Keratinocyte (primary cell): ENCODE measurements at regions not wholly inside any gene's neighbourhood (a gene's known extent, or its start where the extent isn't known, plus 50 kb on each side); places are given as distances from the start of the nearest gene placed in this dataset.

ENCODE experiments used
- DNase-seq: peaks from one replicate; pipeline ENCODE4 v3.0.0-alpha.2; 2011; ENCODE audit warnings: low read depth, missing footprints, low spot score
- FAIRE-seq: peaks from 2 replicates; lab custom pipeline; 2011; peaks lifted over from hg19 to GRCh38; lab: Jason Lieb, UNC
- H2AFZ ChIP-seq: 2 replicates; pipeline ENCODE4 v1.6.0; 2012; ENCODE audit warnings: low read length, control low read depth, inconsistent platforms; ENCODE audit not compliant: control insufficient read depth
- H3K27ac ChIP-seq: 2 replicates; pipeline ENCODE4 v1.5.1; 2011; ENCODE audit warnings: low read length; ENCODE audit not compliant: control insufficient read depth, insufficient read depth
- H3K27me3 ChIP-seq: 3 replicates; pipeline ENCODE4 v1.6.0; 2011; ENCODE audit warnings: low read length; ENCODE audit not compliant: control insufficient read depth, insufficient read depth; ENCODE audit errors: extremely low read depth
- H3K36me3 ChIP-seq, 2 experiments: 2 replicates in 1 of 2; 3 replicates in 1 of 2; pipeline ENCODE4 v1.5.1; 2011; ENCODE audit warnings: low read length in 2 of 2, mild to moderate bottlenecking in 1 of 2; ENCODE audit not compliant: control insufficient read depth in 2 of 2, insufficient read depth in 2 of 2; ENCODE audit errors: extremely low read depth in 1 of 2
- H3K4me1 ChIP-seq: 3 replicates; pipeline ENCODE4 v1.5.1; 2011; ENCODE audit warnings: low read length; ENCODE audit not compliant: control insufficient read depth, insufficient read depth; ENCODE audit errors: extremely low read depth
- H3K4me2 ChIP-seq: 3 replicates; pipeline ENCODE4 v1.6.0; 2011; ENCODE audit warnings: low read depth, low read length; ENCODE audit not compliant: control insufficient read depth, insufficient read depth; ENCODE audit errors: extremely low read depth
- H3K4me3 ChIP-seq, 3 experiments: fragments of 200-600 bp in 1 of 3; sonication (generic) in 1 of 3; 2 replicates in 2 of 3; 3 replicates in 1 of 3; pipeline ENCODE4 v1.5.1; 2011 to 2016; ENCODE audit warnings: low read length in 3 of 3, mild to moderate bottlenecking in 3 of 3, control low read depth in 2 of 3, inconsistent platforms in 1 of 3, low read depth in 1 of 3, mixed read lengths in 1 of 3, mixed run types in 1 of 3, moderate library complexity in 1 of 3; ENCODE audit not compliant: control insufficient read depth in 2 of 3, insufficient read depth in 2 of 3; ENCODE audit errors: extremely low read depth in 1 of 3
- H3K79me2 ChIP-seq: 2 replicates; pipeline ENCODE4 v1.6.0; 2012; ENCODE audit warnings: low read length; ENCODE audit not compliant: control insufficient read depth, insufficient read depth
- H3K9ac ChIP-seq: 3 replicates; pipeline ENCODE4 v1.6.0; 2011; ENCODE audit warnings: low read length; ENCODE audit not compliant: control insufficient read depth, insufficient read depth; ENCODE audit errors: extremely low read depth
- H3K9me1 ChIP-seq: 3 replicates; pipeline ENCODE4 v1.6.0; 2011; ENCODE audit warnings: low read length; ENCODE audit not compliant: control insufficient read depth, insufficient read depth; ENCODE audit errors: extremely low read depth
- H3K9me3 ChIP-seq: 2 replicates; pipeline ENCODE4 v1.5.1; 2012; ENCODE audit warnings: low read depth, low read length; ENCODE audit not compliant: control insufficient read depth
- H4K20me1 ChIP-seq: 3 replicates; pipeline ENCODE4 v1.6.0; 2011; ENCODE audit warnings: low read length; ENCODE audit not compliant: control insufficient read depth, insufficient read depth; ENCODE audit errors: extremely low read depth
- CTCF ChIP-seq, 3 experiments: IDR thresholded peaks in 1 of 3; conservative IDR thresholded peaks in 1 of 3; optimal IDR thresholded peaks in 1 of 3; 2 replicates in 2 of 3; 3 replicates in 1 of 3; pipeline versions ENCODE3 to v1.5.1; 2011; ENCODE audit warnings: low read length in 3 of 3, mild to moderate bottlenecking in 3 of 3, moderate library complexity in 2 of 3, control low read depth in 1 of 3, inconsistent platforms in 1 of 3; ENCODE audit not compliant: insufficient read depth in 2 of 3; ENCODE audit errors: extremely low read depth in 1 of 3
- EZH2 ChIP-seq: IDR thresholded peaks from one replicate; pipeline ENCODE4 v1.6.1; 2012; ENCODE audit warnings: inconsistent platforms, mild to moderate bottlenecking, low read length, moderate library complexity
- dilution Hi-C: fragments of 300-500 bp; cut with MboI; formaldehyde crosslinking; loops from one replicate; pipeline ENCODE4 v1.7.0; 2020; ENCODE audit warnings: low sequenced_read_pairs; ENCODE audit not compliant: extremely low pct_ligation_motif_present

GRCh38 chr13:62696490-62696889 lies 1280.8 kb upstream of the PCDH20 start:
- H3K27ac ChIP-seq, result no peak overlapping the region
- DNase-seq, result no peak
- no peaks in the 10 kb centered on the region for H3K27me3 ChIP-seq
- dilution Hi-C loops, result no loop called here
- H3K79me2 ChIP-seq, result no peaks in the 10 kb centered on the region
- no peaks in the 10 kb centered on the region for H3K4me1 ChIP-seq
- no peaks in the 10 kb centered on the region for H3K36me3 ChIP-seq
- no peak for FAIRE-seq
- no peak overlapping the region for H3K4me3 ChIP-seq
- no peak overlapping the region for H3K4me2 ChIP-seq
- H3K9ac ChIP-seq, result no peak overlapping the region
- TF ChIP-seq CTCF (optimal IDR thresholded peaks at IDR 0.05 in 1 of 3, IDR thresholded peaks at IDR 0.05 in 1 of 3, conservative IDR thresholded peaks at IDR 0.05 in 1 of 3; ENCODE audit: extremely low read depth in 1 of 3, insufficient read depth in 2 of 3, low read length in 3 of 3), result no peak
- TF ChIP-seq EZH2, result no peak
- H3K9me3 ChIP-seq, result peaks cover 2% of the 10 kb centered on the region
- H2AFZ ChIP-seq, result no peak overlapping the region
- no peaks in the 10 kb centered on the region for H4K20me1 ChIP-seq
- H3K9me1 ChIP-seq, result no peaks in the 10 kb centered on the region

GRCh38 chr13:62687732-62688131 lies 1272.1 kb upstream of the PCDH20 start:
- dilution Hi-C loops, result no loop called here
- Histone ChIP-seq H3K9me3 (no peaks in the 10 kb centered on the region), H3K36me3 (no peaks in the 10 kb centered on the region), H3K79me2 (no peaks in the 10 kb centered on the region), H3K4me2 (no peak overlapping the region), H4K20me1 (no peaks in the 10 kb centered on the region), H3K27me3 (no peaks in the 10 kb centered on the region), H3K4me1 (no peaks in the 10 kb centered on the region), H3K27ac (no peak overlapping the region), H3K9me1 (no peaks in the 10 kb centered on the region), H3K9ac (no peak overlapping the region), H3K4me3 (no peak overlapping the region), H2AFZ (no peak overlapping the region)
- DNase-seq, result no peak
- TF ChIP-seq CTCF (optimal IDR thresholded peaks at IDR 0.05 in 1 of 3, IDR thresholded peaks at IDR 0.05 in 1 of 3, conservative IDR thresholded peaks at IDR 0.05 in 1 of 3; ENCODE audit: extremely low read depth in 1 of 3, insufficient read depth in 2 of 3, low read length in 3 of 3), result no peak
- no peak for TF ChIP-seq EZH2
- no peak for FAIRE-seq
